Spleen (tissue), 11 donors: ENCODE measurements at regions not wholly inside any gene's neighbourhood (a gene's known extent, or its start where the extent isn't known, plus 50 kb on each side); places are given as distances from the start of the nearest gene placed in this dataset.

Experiments used
- DNase-seq: peaks from one replicate; pipeline ENCODE4 v3.0.0-alpha.2; 2020
- H3K27ac ChIP-seq, 8 donors: fragments of 200-600 bp; sonication (generic) in 7 of 8; 1 replicate in 4 of 8; 2 replicates in 4 of 8; pipeline versions ENCODE4 v1.5.0 to v1.8.0; 2016 to 2021; ENCODE audit warnings: inconsistent platforms in 4 of 8, mild to moderate bottlenecking in 4 of 8, moderate library complexity in 1 of 8
- H3K27me3 ChIP-seq, 7 donors: fragments of 200-600 bp; sonication (generic) in 6 of 7; replicated peaks in 1 of 7; 1 replicate in 4 of 7; 2 replicates in 3 of 7; pipeline versions ENCODE4 v1.5.0 to v1.8.0; 2016 to 2021; ENCODE audit warnings: inconsistent platforms in 3 of 7, mild to moderate bottlenecking in 1 of 7
- H3K36me3 ChIP-seq, 6 donors: fragments of 200-600 bp; sonication (generic) in 5 of 6; 1 replicate in 4 of 6; 2 replicates in 2 of 6; pipeline versions ENCODE4 v1.5.0 to v1.8.0; 2016 to 2021; ENCODE audit warnings: inconsistent platforms in 2 of 6
- H3K4me1 ChIP-seq, 6 donors: fragments of 200-600 bp; sonication (generic) in 5 of 6; 1 replicate in 3 of 6; 2 replicates in 3 of 6; pipeline versions ENCODE4 v1.5.0 to v1.8.0; 2016 to 2021; ENCODE audit warnings: inconsistent platforms in 3 of 6
- H3K4me3 ChIP-seq, 8 donors: fragments of 200-600 bp; sonication (generic) in 7 of 8; 1 replicate in 4 of 8; 2 replicates in 4 of 8; pipeline versions ENCODE4 v1.5.0 to v1.8.0; 2016 to 2021; ENCODE audit warnings: inconsistent platforms in 4 of 8, mild to moderate bottlenecking in 4 of 8, moderate library complexity in 2 of 8
- H3K9me3 ChIP-seq, 8 donors: fragments of 200-600 bp; sonication (generic) in 7 of 8; 1 replicate in 4 of 8; 2 replicates in 4 of 8; pipeline versions ENCODE4 v1.5.0 to v1.8.0; 2016 to 2021; ENCODE audit warnings: inconsistent platforms in 4 of 8
- POLR2A ChIP-seq, 3 donors: fragments of 450-650 bp; IDR thresholded peaks; one replicate each; pipeline ENCODE4 v1.5.1; 2017; ENCODE audit warnings: antibody characterized with exemption in 3 of 3, mild to moderate bottlenecking in 1 of 3
- POLR2AphosphoS5 ChIP-seq, 3 donors: sonication (generic); formaldehyde crosslinking; IDR thresholded peaks; one replicate each; pipeline ENCODE4 v1.5.1; 2017; ENCODE audit warnings: antibody characterized with exemption in 3 of 3
- WGBS, 5 donors: extraction: QIAGEN DNeasy Blood & Tissue Kit in 3 of 5; methylation state at CpG; one replicate each; pipeline versions ENCODE4 v1.1.5 to v1.1.7; 2013 to 2018; 5-methylcytosine and 5-hydroxymethylcytosine counted together
- intact Hi-C: fragments of 100-400 bp; cut with DNase I; formaldehyde crosslinking; loops from one replicate; pipeline ENCODE4 v1.15.0; 2023; ENCODE audit warnings: low total_unique reads
- TF ChIP-seq, protein P1 (sequence below), 11 experiments: fragments of 200-600 bp in 7 of 11; fragments of 450-650 bp in 4 of 11; sonication (generic) in 4 of 11; IDR thresholded peaks in 8 of 11; conservative IDR thresholded peaks in 3 of 11; 1 replicate in 7 of 11; 2 replicates in 4 of 11; pipeline versions ENCODE4 v1.4.0 to v1.8.0; 2016 to 2021; ENCODE audit warnings: antibody characterized with exemption in 11 of 11, inconsistent platforms in 4 of 11, mild to moderate bottlenecking in 1 of 11
- donor health status: healthy with polysubstance abuse.
- donor health status: DM: no; HTN: no; CAD: no; lungs with moderate emphysema.
- donor health status: DM: no; HTN: no; CAD: no.
- donor health status: Bipolar disorder and iron deficiency.
- donor health status: healthy.
- donor health status: DM: no; HTN: no; CAD: no.
- donor health status: DM: yes; HTN: yes; CAD: no.

DNA sequence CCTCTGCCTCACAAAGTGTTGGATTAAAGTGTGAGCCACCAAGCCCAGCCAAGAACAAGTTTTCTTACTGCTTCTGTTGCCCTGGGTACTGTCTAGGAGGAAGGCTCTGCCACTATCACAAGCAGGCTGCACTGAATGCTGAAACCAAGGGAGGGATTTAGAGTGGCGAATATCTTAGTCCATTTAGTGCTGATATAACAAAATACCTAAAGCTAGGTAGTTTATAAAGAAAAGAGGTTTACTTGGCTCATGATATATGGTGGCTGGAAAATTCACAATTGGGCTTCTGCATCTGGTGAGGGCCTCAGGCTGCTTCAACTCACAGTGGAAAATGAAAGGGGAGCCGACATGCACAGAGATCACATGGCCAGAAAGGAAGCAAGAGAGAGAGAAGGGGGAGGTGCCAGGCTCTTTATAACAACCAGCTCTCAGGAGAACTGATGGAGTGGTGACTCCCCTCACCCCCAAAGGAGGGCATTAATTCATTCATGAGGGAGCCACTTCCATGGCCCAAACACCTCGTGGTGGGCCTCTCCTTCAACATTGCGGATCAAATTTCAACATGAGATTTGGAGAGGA lies 146.0 kb upstream of the SERPINE2 start:
- no peaks in the 10 kb centered on the region for H3K36me3 ChIP-seq
- TF ChIP-seq POLR2AphosphoS5 (IDR thresholded peaks at IDR 0.05): no peak
- TF ChIP-seq, protein P1, sequence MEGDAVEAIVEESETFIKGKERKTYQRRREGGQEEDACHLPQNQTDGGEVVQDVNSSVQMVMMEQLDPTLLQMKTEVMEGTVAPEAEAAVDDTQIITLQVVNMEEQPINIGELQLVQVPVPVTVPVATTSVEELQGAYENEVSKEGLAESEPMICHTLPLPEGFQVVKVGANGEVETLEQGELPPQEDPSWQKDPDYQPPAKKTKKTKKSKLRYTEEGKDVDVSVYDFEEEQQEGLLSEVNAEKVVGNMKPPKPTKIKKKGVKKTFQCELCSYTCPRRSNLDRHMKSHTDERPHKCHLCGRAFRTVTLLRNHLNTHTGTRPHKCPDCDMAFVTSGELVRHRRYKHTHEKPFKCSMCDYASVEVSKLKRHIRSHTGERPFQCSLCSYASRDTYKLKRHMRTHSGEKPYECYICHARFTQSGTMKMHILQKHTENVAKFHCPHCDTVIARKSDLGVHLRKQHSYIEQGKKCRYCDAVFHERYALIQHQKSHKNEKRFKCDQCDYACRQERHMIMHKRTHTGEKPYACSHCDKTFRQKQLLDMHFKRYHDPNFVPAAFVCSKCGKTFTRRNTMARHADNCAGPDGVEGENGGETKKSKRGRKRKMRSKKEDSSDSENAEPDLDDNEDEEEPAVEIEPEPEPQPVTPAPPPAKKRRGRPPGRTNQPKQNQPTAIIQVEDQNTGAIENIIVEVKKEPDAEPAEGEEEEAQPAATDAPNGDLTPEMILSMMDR (IDR thresholded peaks at IDR 0.05 in 8 of 11, conservative IDR thresholded peaks at IDR 0.05 in 3 of 11): no peak
- TF ChIP-seq POLR2A (IDR thresholded peaks at IDR 0.05): no peak
- no peak overlapping the region for H3K4me3 ChIP-seq
- H3K9me3 ChIP-seq: peaks cover 0 to 7% (median 0%) of the 10 kb centered on the region in 8 donors
- intact Hi-C loops: no loop called here
- H3K27me3 ChIP-seq: no peaks in the 10 kb centered on the region
- no peak for DNase-seq
- H3K27ac ChIP-seq: no peak overlapping the region
- H3K4me1 ChIP-seq: no peaks in the 10 kb centered on the region
- 63 to 80% (median 76%) methylated on average over 4 of the region's 4 CpGs for WGBS, 5 donors

DNA sequence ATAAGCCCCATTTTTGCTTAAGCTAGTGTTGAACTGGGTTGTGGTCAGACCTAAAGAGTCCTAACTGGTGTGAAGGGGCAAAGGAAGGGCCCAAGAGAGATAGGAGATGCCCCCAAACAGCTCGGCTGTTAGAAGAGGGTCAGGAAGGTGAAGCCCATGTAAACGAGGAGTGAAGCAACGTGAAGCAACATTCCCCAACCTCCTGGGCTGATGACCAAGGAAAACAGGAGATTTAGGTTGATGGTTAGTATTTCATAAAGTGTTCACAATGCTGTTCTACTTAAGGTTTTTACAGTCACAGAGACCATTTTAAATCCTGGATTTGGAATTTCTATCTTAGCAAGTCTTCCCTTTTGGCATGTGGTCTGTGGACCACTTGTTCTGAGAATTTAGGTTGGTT lies 144.0 kb upstream of the SERPINE2 start:
- TF ChIP-seq, protein P1 (IDR thresholded peaks at IDR 0.05 in 8 of 11, conservative IDR thresholded peaks at IDR 0.05 in 3 of 11): no peak
- TF ChIP-seq POLR2A (IDR thresholded peaks at IDR 0.05): no peak
- TF ChIP-seq POLR2AphosphoS5 (IDR thresholded peaks at IDR 0.05): no peak
- WGBS, 5 donors: 71 to 92% (median 81%) methylated on average over 3 of the region's 3 CpGs
- Histone ChIP-seq H3K4me3 (no peak overlapping the region), H3K36me3 (no peaks in the 10 kb centered on the region), H3K27me3 (no peaks in the 10 kb centered on the region), H3K4me1 (no peaks in the 10 kb centered on the region), H3K27ac (no peak overlapping the region), H3K9me3 (peaks cover 0 to 7% (median 0%) of the 10 kb centered on the region in 8 donors)
- DNase-seq: no peak
- intact Hi-C loops: no loop called here

DNA sequence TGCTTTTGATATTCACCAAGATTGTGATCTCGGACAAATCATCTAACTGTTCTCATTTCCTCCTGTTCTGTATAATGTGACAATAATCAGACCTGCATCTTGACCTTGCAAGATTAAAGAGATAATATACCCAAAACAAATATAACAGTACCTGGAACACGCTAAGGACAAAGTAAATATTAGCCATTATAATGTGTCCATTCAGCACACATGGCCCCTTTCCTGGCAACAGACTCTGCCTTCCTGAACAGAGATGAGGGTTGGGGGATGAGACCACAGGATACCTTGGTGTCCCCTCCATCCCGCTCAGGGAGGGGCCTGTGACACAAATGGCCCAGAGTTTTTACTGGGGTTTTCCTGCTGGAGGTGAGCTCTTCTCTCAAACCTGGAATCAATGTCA lies 143.4 kb upstream of the SERPINE2 start:
- H3K4me1 ChIP-seq: no peaks in the 10 kb centered on the region
- WGBS, 5 donors: 82 to 97% (median 89%) methylated on average over 3 of the region's 3 CpGs
- no peaks in the 10 kb centered on the region for H3K27me3 ChIP-seq
- DNase-seq: no peak
- no peak overlapping the region for H3K4me3 ChIP-seq
- TF ChIP-seq POLR2A (IDR thresholded peaks at IDR 0.05) (no peak), POLR2AphosphoS5 (IDR thresholded peaks at IDR 0.05) (no peak)
- TF ChIP-seq, protein P1 (IDR thresholded peaks at IDR 0.05 in 8 of 11, conservative IDR thresholded peaks at IDR 0.05 in 3 of 11): no peak
- no peaks in the 10 kb centered on the region for H3K36me3 ChIP-seq
- peaks cover 0 to 5% (median 0%) of the 10 kb centered on the region in 8 donors for H3K9me3 ChIP-seq
- no peak overlapping the region for H3K27ac ChIP-seq
- intact Hi-C loops: no loop called here

DNA sequence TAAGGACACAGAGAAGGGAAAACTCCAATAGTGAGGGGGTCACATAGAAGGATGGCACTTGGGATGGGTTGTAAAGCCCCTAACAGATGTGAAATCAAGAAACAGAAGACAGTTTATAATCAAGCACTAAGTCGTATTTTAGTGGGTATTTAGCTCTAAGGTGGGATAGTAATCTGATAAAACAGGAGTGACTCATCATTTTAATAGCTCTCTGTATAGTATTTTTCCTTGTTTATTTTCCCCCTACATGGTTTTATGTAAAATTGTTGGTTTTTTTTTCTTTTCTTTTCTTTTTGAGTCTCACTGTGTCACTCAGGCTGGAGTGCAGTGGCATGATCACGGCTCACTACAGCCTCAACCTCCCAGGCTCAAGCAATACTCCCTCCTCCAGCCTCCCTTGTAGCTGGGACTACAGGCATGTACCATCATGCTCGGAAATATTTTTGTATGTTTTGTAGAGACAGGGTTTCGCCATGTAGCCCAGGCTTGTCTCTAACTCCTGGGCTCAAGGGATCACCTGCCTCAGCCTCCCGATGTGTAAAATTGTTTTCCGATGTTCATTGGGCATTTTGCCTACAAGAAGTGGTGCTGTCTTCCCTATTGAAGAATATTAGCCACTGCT lies 142.6 kb upstream of the SERPINE2 start:
- intact Hi-C loops: no loop called here
- H3K27ac ChIP-seq: no peak overlapping the region

More for the DNA sequence above, 142.6 kb upstream of the SERPINE2 start:
- DNase-seq: no peak
- H3K36me3 ChIP-seq: no peaks in the 10 kb centered on the region
- H3K4me3 ChIP-seq: no peak overlapping the region
- H3K4me1 ChIP-seq: no peaks in the 10 kb centered on the region
- no peaks in the 10 kb centered on the region for H3K9me3 ChIP-seq
- WGBS, 5 donors: 82 to 90% (median 83%) methylated on average over 6 of the region's 6 CpGs
- no peaks in the 10 kb centered on the region for H3K27me3 ChIP-seq
- no peak for TF ChIP-seq POLR2A (IDR thresholded peaks at IDR 0.05)
- TF ChIP-seq, protein P1 (IDR thresholded peaks at IDR 0.05 in 8 of 11, conservative IDR thresholded peaks at IDR 0.05 in 3 of 11): no peak
- no peak for TF ChIP-seq POLR2AphosphoS5 (IDR thresholded peaks at IDR 0.05)
